ENCODE measurements at regions not wholly inside any gene's neighbourhood (a gene's known extent, or its start where the extent isn't known, plus 50 kb on each side); places are given as distances from the start of the nearest gene placed in this dataset.

DNA sequence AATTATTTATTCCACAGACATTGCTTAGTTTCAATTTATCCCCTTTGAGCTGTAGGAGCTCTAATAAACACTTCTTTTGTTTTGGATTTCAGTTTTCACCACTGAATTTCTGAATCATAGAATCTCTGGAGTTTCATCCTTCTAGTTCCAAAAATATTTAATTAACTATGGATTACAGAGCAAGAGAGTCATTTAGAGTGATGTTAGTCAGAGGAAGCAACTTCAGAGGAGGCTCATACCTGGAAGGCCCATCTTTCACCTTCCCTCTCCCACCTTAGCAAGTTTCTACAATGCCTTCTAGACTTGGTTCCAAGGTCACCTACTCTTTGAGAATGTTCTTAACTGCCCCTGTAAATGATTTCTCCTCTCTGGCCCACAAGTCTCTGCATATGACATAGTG lies 353.2 kb downstream of the SPRY2 start:
- TF ChIP-seq, protein P1, sequence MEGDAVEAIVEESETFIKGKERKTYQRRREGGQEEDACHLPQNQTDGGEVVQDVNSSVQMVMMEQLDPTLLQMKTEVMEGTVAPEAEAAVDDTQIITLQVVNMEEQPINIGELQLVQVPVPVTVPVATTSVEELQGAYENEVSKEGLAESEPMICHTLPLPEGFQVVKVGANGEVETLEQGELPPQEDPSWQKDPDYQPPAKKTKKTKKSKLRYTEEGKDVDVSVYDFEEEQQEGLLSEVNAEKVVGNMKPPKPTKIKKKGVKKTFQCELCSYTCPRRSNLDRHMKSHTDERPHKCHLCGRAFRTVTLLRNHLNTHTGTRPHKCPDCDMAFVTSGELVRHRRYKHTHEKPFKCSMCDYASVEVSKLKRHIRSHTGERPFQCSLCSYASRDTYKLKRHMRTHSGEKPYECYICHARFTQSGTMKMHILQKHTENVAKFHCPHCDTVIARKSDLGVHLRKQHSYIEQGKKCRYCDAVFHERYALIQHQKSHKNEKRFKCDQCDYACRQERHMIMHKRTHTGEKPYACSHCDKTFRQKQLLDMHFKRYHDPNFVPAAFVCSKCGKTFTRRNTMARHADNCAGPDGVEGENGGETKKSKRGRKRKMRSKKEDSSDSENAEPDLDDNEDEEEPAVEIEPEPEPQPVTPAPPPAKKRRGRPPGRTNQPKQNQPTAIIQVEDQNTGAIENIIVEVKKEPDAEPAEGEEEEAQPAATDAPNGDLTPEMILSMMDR (IDR thresholded peaks at IDR 0.05): no peak
- no peak for TF ChIP-seq POLR2A (IDR thresholded peaks at IDR 0.05)
